HG02981 (cell line): ENCODE measurements at regions not wholly inside any gene's neighbourhood (a gene's known extent, or its start where the extent isn't known, plus 50 kb on each side); places are given as distances from the start of the nearest gene placed in this dataset.
"Not testable (repeated sequence)": the region's sequence is repeated elsewhere in the genome, so short reads cannot be mapped to it uniquely, and the experiment has no call there.

Source experiments
- ATAC-seq: cut with Tn5 transposase; IDR thresholded peaks from one replicate; pipeline ENCODE4 v1.9.1; 2021; ENCODE audit warnings: mild to moderate bottlenecking, moderate library complexity; ENCODE audit not compliant: unreplicated experiment

GRCh38 chr4:144799486-144799885 lies 153.5 kb downstream of the HHIP start:
- no peak for ATAC-seq

- ATAC-seq: no peak
Measured at GRCh38 chr4:144801731-144802130, 155.8 kb downstream of the HHIP start.

GRCh38 chr4:144808034-144808433 lies 162.1 kb downstream of the HHIP start:
- ATAC-seq: no peak

- no peak for ATAC-seq
Measured at GRCh38 chr4:144809056-144809640, 163.2 kb downstream of the HHIP start.

- ATAC-seq: no peak
Measured at GRCh38 chr4:144816668-144817067, 170.7 kb downstream of the HHIP start.

GRCh38 chr4:144817081-144817480 lies 171.1 kb downstream of the HHIP start:
- ATAC-seq: no peak

- no peak for ATAC-seq
Measured at GRCh38 chr4:144818136-144818535, 172.2 kb downstream of the HHIP start.

GRCh38 chr4:144819591-144819990 lies 173.6 kb downstream of the HHIP start:
- ATAC-seq: no peak

GRCh38 chr4:144820011-144820727 lies 174.2 kb downstream of the HHIP start:
- ATAC-seq: no peak

GRCh38 chr4:144820728-144821085 lies 174.8 kb downstream of the HHIP start:
- no peak for ATAC-seq

GRCh38 chr4:144831971-144832370 lies 186.0 kb downstream of the HHIP start:
- no peak for ATAC-seq

GRCh38 chr4:144845411-144845810 lies 199.5 kb downstream of the HHIP start:
- no peak for ATAC-seq

- ATAC-seq: no peak
Measured at GRCh38 chr4:144851948-144852347, 206.0 kb downstream of the HHIP start.

GRCh38 chr4:144861471-144861870 lies 215.5 kb downstream of the HHIP start:
- no peak for ATAC-seq

- ATAC-seq: no peak
Measured at GRCh38 chr4:144862210-144862609, 216.3 kb downstream of the HHIP start.

- not testable (repeated sequence) for ATAC-seq
Measured at GRCh38 chr4:144864891-144865290, 218.9 kb downstream of the HHIP start.

GRCh38 chr4:144868309-144868708 lies 222.4 kb downstream of the HHIP start:
- no peak for ATAC-seq

- no peak for ATAC-seq
Measured at GRCh38 chr4:144872508-144873225, 225.3 kb downstream of the ANAPC10 start.

GRCh38 chr4:144873226-144873990 lies 224.6 kb downstream of the ANAPC10 start:
- ATAC-seq: no peak

- ATAC-seq: no peak
Measured at GRCh38 chr4:144894573-144894972, 203.4 kb downstream of the ANAPC10 start.

GRCh38 chr4:144899393-144899792 lies 198.6 kb downstream of the ANAPC10 start:
- ATAC-seq: no peak
